Lower leg skin (tissue), 4 donors: ENCODE measurements at regions not wholly inside any gene's neighbourhood (a gene's known extent, or its start where the extent isn't known, plus 50 kb on each side); places are given as distances from the start of the nearest gene placed in this dataset.

Experiments used
- DNase-seq, 2 donors: peaks; one replicate each; pipeline ENCODE4 v3.0.0-alpha.2; 2019; ENCODE audit warnings: low spot score in 2 of 2
- H3K4me3 ChIP-seq: fragments of 200-600 bp; sonication (generic); 2 replicates; pipeline ENCODE4 v1.5.1; 2017; ENCODE audit warnings: mild to moderate bottlenecking, low read depth; ENCODE audit not compliant: poor library complexity, severe bottlenecking
- CTCF ChIP-seq, 3 donors: fragments of 450-650 bp; IDR thresholded peaks; one replicate each; pipeline ENCODE4 v1.5.1; 2016; ENCODE audit warnings: antibody characterized with exemption in 3 of 3, mild to moderate bottlenecking in 3 of 3, moderate library complexity in 2 of 3
- POLR2A ChIP-seq, 2 donors: fragments of 450-650 bp; IDR thresholded peaks; one replicate each; pipeline ENCODE4 v1.6.1; 2016 to 2017; ENCODE audit warnings: antibody characterized with exemption in 2 of 2, mild to moderate bottlenecking in 1 of 2, moderate library complexity in 1 of 2
- WGBS, 2 donors: methylation state at CpG; one replicate each; pipeline ENCODE4 v1.1.5; 2018; 5-methylcytosine and 5-hydroxymethylcytosine counted together
- intact Hi-C: fragments of 100-400 bp; cut with DNase I; formaldehyde crosslinking; loops from one replicate; pipeline ENCODE4 v1.15.0; 2023; ENCODE audit warnings: low total_unique reads

- no peak for DNase-seq
- H3K4me3 ChIP-seq, result no peak overlapping the region
- TF ChIP-seq POLR2A (IDR thresholded peaks at IDR 0.05) (no peak), CTCF (IDR thresholded peaks at IDR 0.05) (no peak)
- intact Hi-C loops, result no loop called here
These were observed 93.5 kb downstream of the NAB1 start for GRCh38 chr2:190742431-190742830.

GRCh38 chr2:190744041-190744440, 95.2 kb downstream of the NAB1 start:
- H3K4me3 ChIP-seq, result no peak overlapping the region
- intact Hi-C loops, result no loop called here
- WGBS, 2 donors, result 66 to 74% methylated on average over 2 of the region's 2 CpGs
- TF ChIP-seq POLR2A (IDR thresholded peaks at IDR 0.05) (no peak), CTCF (IDR thresholded peaks at IDR 0.05) (no peak)
- no peak for DNase-seq

- H3K4me3 ChIP-seq, result no peak overlapping the region
- intact Hi-C loops, result no loop called here
- 38 to 48% methylated on average over 3 of the region's 3 CpGs for WGBS, 2 donors
- TF ChIP-seq CTCF (IDR thresholded peaks at IDR 0.05), result no peak
- no peak for TF ChIP-seq POLR2A (IDR thresholded peaks at IDR 0.05)
- no peak for DNase-seq
These were observed 98.3 kb downstream of the NAB1 start for GRCh38 chr2:190746971-190747761.

- no peak overlapping the region for H3K4me3 ChIP-seq
- 95 to 97% methylated on average over 3 of the region's 3 CpGs for WGBS, 2 donors
- intact Hi-C loops, result no loop called here
- no peak for DNase-seq
- no peak for TF ChIP-seq POLR2A (IDR thresholded peaks at IDR 0.05)
- no peak for TF ChIP-seq CTCF (IDR thresholded peaks at IDR 0.05)
These were observed 100.1 kb downstream of the NAB1 start for GRCh38 chr2:190748966-190749365.

GRCh38 chr2:190755772-190756415, 107.0 kb downstream of the NAB1 start:
- intact Hi-C loops, result no loop called here
- DNase-seq, result no peak
- 76 to 83% methylated on average over 5 of the region's 5 CpGs for WGBS, 2 donors
- TF ChIP-seq CTCF (IDR thresholded peaks at IDR 0.05) (no peak), POLR2A (IDR thresholded peaks at IDR 0.05) (no peak)
- H3K4me3 ChIP-seq, result no peak overlapping the region
